GM23338 (cell line): ENCODE measurements at regions not wholly inside any gene's neighbourhood (a gene's known extent, or its start where the extent isn't known, plus 50 kb on each side); places are given as distances from the start of the nearest gene placed in this dataset.

Experiments used
- ATAC-seq: fragments of 200-7000 bp; cut with Tn5 transposase; 3 replicates; pipeline ENCODE4 v1.9.1; 2020
- DNase-seq: peaks from one replicate; pipeline ENCODE4 v3.0.0-alpha.2; 2015; ENCODE audit warnings: low spot score
- H2AFZ ChIP-seq: fragments of 200-600 bp; sonication (generic); 2 replicates; pipeline ENCODE4 v1.8.0; 2016; ENCODE audit warnings: antibody characterized with exemption, mild to moderate bottlenecking, moderate library complexity
- H3F3A ChIP-seq: fragments of 200-600 bp; sonication (generic); replicated peaks from 2 replicates; pipeline ENCODE4 v1.8.0; 2017; ENCODE audit warnings: antibody characterized with exemption, mixed run types, low read depth
- H3K27ac ChIP-seq: fragments of 200-600 bp; sonication (generic); 2 replicates; pipeline ENCODE4 v1.6.1; 2016; ENCODE audit warnings: low read depth
- H3K27me3 ChIP-seq: fragments of 200-600 bp; sonication (generic); 2 replicates; pipeline ENCODE4 v1.8.0; 2016; ENCODE audit warnings: mild to moderate bottlenecking, mixed run types, moderate library complexity; ENCODE audit not compliant: insufficient read depth
- H3K36me3 ChIP-seq: fragments of 200-600 bp; sonication (generic); 2 replicates; pipeline ENCODE4 v1.8.0; 2016; ENCODE audit warnings: mild to moderate bottlenecking; ENCODE audit not compliant: insufficient read depth
- H3K4me1 ChIP-seq: fragments of 200-600 bp; sonication (generic); 2 replicates; pipeline ENCODE4 v1.8.0; 2016; ENCODE audit warnings: mild to moderate bottlenecking, moderate library complexity; ENCODE audit not compliant: insufficient read depth
- H3K4me2 ChIP-seq: fragments of 200-600 bp; sonication (generic); 2 replicates; pipeline ENCODE4 v1.7.1; 2017; ENCODE audit warnings: mixed run types
- H3K4me3 ChIP-seq: fragments of 200-600 bp; sonication (generic); 2 replicates; pipeline ENCODE4 v1.6.1; 2016; ENCODE audit warnings: mixed run types
- H3K79me2 ChIP-seq: fragments of 200-600 bp; sonication (generic); replicated peaks from 2 replicates; pipeline ENCODE4 v1.8.0; 2017; ENCODE audit warnings: mild to moderate bottlenecking; ENCODE audit not compliant: insufficient read depth
- H3K9me2 ChIP-seq: fragments of 200-600 bp; sonication (generic); 2 replicates; pipeline ENCODE4 v1.8.0; 2017; ENCODE audit not compliant: insufficient read depth
- H4K20me1 ChIP-seq: fragments of 200-600 bp; sonication (generic); replicated peaks from 2 replicates; pipeline ENCODE4 v1.8.0; 2017; ENCODE audit warnings: mild to moderate bottlenecking; ENCODE audit not compliant: insufficient read depth
- H3K27ac Mint-ChIP-seq: 2 replicates; pipeline ENCODE4 v1.8.0; 2020; ENCODE audit warnings: inconsistent platforms, mild to moderate bottlenecking, moderate library complexity, mixed read lengths
- H3K27me3 Mint-ChIP-seq: 3 replicates; pipeline ENCODE4 v1.8.0; 2022; ENCODE audit warnings: low read depth, mild to moderate bottlenecking, moderate library complexity, mixed read lengths, inconsistent platforms; ENCODE audit not compliant: insufficient read depth, poor library complexity
- H3K36me3 Mint-ChIP-seq: 3 replicates; pipeline ENCODE4 v1.8.0; 2021; ENCODE audit warnings: low read depth, mild to moderate bottlenecking, inconsistent platforms, moderate library complexity, mixed read lengths
- H3K4me1 Mint-ChIP-seq: 3 replicates; pipeline ENCODE4 v1.8.0; 2020; ENCODE audit warnings: mild to moderate bottlenecking, inconsistent platforms, mixed read lengths
- H3K4me3 Mint-ChIP-seq: 3 replicates; pipeline ENCODE4 v1.8.0; 2021; ENCODE audit warnings: moderate library complexity, mild to moderate bottlenecking, inconsistent platforms, mixed read lengths
- H3K9me3 Mint-ChIP-seq: 3 replicates; pipeline ENCODE4 v1.8.0; 2020; ENCODE audit warnings: moderate library complexity, mild to moderate bottlenecking, inconsistent platforms, mixed read lengths
- CTCF ChIP-seq, 2 experiments: fragments of 200-600 bp in 1 of 2; sonication (generic) in 1 of 2; conservative IDR thresholded peaks; 2 replicates each; pipeline versions ENCODE4 v1.5.1 to v1.6.1; 2016 to 2017; ENCODE audit warnings: antibody characterized with exemption in 2 of 2, low read depth in 2 of 2, mild to moderate bottlenecking in 2 of 2, moderate library complexity in 1 of 2
- ETS1 ChIP-seq: IDR thresholded peaks from 2 replicates; pipeline ENCODE4 v1.6.1; 2016; ENCODE audit warnings: antibody characterized with exemption
- EZH2 ChIP-seq: fragments of 200-600 bp; sonication (generic); IDR thresholded peaks from one replicate; pipeline ENCODE4 v1.8.0; 2017; ENCODE audit warnings: antibody characterized with exemption, mild to moderate bottlenecking, low read depth; ENCODE audit not compliant: unreplicated experiment
- EZH2phosphoT487 ChIP-seq: fragments of 200-600 bp; sonication (generic); IDR thresholded peaks from one replicate; pipeline ENCODE4 v1.8.1; 2018; ENCODE audit warnings: antibody characterized with exemption; ENCODE audit not compliant: unreplicated experiment
- POLR2AphosphoS5 ChIP-seq: IDR thresholded peaks from 2 replicates; pipeline ENCODE4 v1.6.1; 2016; ENCODE audit warnings: antibody characterized with exemption, low read depth
- STAT1 ChIP-seq: IDR thresholded peaks from one replicate; pipeline ENCODE4 v1.6.1; 2016; ENCODE audit warnings: antibody characterized with exemption; ENCODE audit not compliant: unreplicated experiment
- ZNF462 ChIP-seq: fragments of 250-450 bp; sonication (Bioruptor Pico); IDR thresholded peaks from 2 replicates; pipeline ENCODE4 v1.5.0; 2020; ENCODE audit warnings: mild to moderate bottlenecking, moderate library complexity

- peaks cover 6% of the 10 kb centered on the region; the same call in 1 of the 3 replicates for H3K9me3 Mint-ChIP-seq
Observed at GRCh38 chr1:232899839-232900238, 50.6 kb upstream of the NTPCR start.

More at GRCh38 chr1:232899839-232900238, 50.6 kb upstream of the NTPCR start:
- DNase-seq (no peak), ATAC-seq (no peak)
- Mint-ChIP-seq H3K36me3 (peaks cover 7% of the 10 kb centered on the region; the same call in 2 of the 3 replicates), H3K4me3 (no peak overlapping the region), H3K27me3 (peaks cover 7% of the 10 kb centered on the region), H3K4me1 (peaks cover 25% of the 10 kb centered on the region), H3K27ac (no peak overlapping the region)
- Histone ChIP-seq H3K79me2 (no peaks in the 10 kb centered on the region), H3F3A (no peaks in the 10 kb centered on the region), H3K36me3 (no peaks in the 10 kb centered on the region), H3K4me3 (no peak overlapping the region), H4K20me1 (no peaks in the 10 kb centered on the region), H3K27ac (no peak overlapping the region), H3K27me3 (no peaks in the 10 kb centered on the region), H3K4me2 (no peak overlapping the region), H3K9me2 (peaks cover 8% of the 10 kb centered on the region; the same call in 1 of the 2 replicates), H3K4me1 (peaks cover 29% of the 10 kb centered on the region), H2AFZ (no peak overlapping the region)
- TF ChIP-seq ETS1 (no peak), CTCF (conservative IDR thresholded peaks at IDR 0.05; ENCODE audit: low read depth in 2 of 2) (no peak), EZH2phosphoT487 (no peak), POLR2AphosphoS5 (no peak), ZNF462 (CRISPR knock-in tag) (no peak), EZH2 (no peak), STAT1 (no peak)
